ENCODE measurements at regions not wholly inside any gene's neighbourhood (a gene's known extent, or its start where the extent isn't known, plus 50 kb on each side); places are given as distances from the start of the nearest gene placed in this dataset.

- TF ChIP-seq, protein P1, sequence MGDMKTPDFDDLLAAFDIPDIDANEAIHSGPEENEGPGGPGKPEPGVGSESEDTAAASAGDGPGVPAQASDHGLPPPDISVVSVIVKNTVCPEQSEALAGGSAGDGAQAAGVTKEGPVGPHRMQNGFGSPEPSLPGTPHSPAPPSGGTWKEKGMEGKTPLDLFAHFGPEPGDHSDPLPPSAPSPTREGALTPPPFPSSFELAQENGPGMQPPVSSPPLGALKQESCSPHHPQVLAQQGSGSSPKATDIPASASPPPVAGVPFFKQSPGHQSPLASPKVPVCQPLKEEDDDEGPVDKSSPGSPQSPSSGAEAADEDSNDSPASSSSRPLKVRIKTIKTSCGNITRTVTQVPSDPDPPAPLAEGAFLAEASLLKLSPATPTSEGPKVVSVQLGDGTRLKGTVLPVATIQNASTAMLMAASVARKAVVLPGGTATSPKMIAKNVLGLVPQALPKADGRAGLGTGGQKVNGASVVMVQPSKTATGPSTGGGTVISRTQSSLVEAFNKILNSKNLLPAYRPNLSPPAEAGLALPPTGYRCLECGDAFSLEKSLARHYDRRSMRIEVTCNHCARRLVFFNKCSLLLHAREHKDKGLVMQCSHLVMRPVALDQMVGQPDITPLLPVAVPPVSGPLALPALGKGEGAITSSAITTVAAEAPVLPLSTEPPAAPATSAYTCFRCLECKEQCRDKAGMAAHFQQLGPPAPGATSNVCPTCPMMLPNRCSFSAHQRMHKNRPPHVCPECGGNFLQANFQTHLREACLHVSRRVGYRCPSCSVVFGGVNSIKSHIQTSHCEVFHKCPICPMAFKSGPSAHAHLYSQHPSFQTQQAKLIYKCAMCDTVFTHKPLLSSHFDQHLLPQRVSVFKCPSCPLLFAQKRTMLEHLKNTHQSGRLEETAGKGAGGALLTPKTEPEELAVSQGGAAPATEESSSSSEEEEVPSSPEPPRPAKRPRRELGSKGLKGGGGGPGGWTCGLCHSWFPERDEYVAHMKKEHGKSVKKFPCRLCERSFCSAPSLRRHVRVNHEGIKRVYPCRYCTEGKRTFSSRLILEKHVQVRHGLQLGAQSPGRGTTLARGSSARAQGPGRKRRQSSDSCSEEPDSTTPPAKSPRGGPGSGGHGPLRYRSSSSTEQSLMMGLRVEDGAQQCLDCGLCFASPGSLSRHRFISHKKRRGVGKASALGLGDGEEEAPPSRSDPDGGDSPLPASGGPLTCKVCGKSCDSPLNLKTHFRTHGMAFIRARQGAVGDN (IDR thresholded peaks at IDR 0.05): no peak
- TF ChIP-seq NFYB (IDR thresholded peaks at IDR 0.05; ENCODE audit: insufficient read depth, low read depth, low read length): no peak
- TF ChIP-seq, protein P2, sequence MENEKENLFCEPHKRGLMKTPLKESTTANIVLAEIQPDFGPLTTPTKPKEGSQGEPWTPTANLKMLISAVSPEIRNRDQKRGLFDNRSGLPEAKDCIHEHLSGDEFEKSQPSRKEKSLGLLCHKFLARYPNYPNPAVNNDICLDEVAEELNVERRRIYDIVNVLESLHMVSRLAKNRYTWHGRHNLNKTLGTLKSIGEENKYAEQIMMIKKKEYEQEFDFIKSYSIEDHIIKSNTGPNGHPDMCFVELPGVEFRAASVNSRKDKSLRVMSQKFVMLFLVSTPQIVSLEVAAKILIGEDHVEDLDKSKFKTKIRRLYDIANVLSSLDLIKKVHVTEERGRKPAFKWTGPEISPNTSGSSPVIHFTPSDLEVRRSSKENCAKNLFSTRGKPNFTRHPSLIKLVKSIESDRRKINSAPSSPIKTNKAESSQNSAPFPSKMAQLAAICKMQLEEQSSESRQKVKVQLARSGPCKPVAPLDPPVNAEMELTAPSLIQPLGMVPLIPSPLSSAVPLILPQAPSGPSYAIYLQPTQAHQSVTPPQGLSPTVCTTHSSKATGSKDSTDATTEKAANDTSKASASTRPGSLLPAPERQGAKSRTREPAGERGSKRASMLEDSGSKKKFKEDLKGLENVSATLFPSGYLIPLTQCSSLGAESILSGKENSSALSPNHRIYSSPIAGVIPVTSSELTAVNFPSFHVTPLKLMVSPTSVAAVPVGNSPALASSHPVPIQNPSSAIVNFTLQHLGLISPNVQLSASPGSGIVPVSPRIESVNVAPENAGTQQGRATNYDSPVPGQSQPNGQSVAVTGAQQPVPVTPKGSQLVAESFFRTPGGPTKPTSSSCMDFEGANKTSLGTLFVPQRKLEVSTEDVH (IDR thresholded peaks at IDR 0.05; ENCODE audit: low read depth, partially characterized antibody): no peak
- TF ChIP-seq FOS (IDR thresholded peaks at IDR 0.05; ENCODE audit: borderline replicate concordance, extremely low read depth, insufficient read length): no peak
- no peak for TF ChIP-seq SREBF1 (IDR thresholded peaks at IDR 0.05; ENCODE audit: low read length)
- TF ChIP-seq TARDBP (IDR thresholded peaks at IDR 0.05; ENCODE audit: borderline replicate concordance): no peak
- TF ChIP-seq ZBTB40 (IDR thresholded peaks at IDR 0.05; ENCODE audit: borderline replicate concordance): no peak
Observed at GRCh38 chr15:61374848-61375247, 145.7 kb upstream of the RORA start (continued).
